ENCODE measurements at regions not wholly inside any gene's neighbourhood (a gene's known extent, or its start where the extent isn't known, plus 50 kb on each side); places are given as distances from the start of the nearest gene placed in this dataset.
"Not testable (repeated sequence)": the region's sequence is repeated elsewhere in the genome, so short reads cannot be mapped to it uniquely, and the experiment has no call there.

- ChIA-PET POLR2A (no interaction called here), CTCF (no interaction called here)
- H3K4me3 Mint-ChIP-seq, result no peak overlapping the region
- DNase-seq, result no peak
- H3K27ac Mint-ChIP-seq, result no peak overlapping the region
- H3K27me3 Mint-ChIP-seq, result peaks cover 3% of the 10 kb centered on the region
- H3K4me1 Mint-ChIP-seq (ENCODE audit: low read depth), result no peaks in the 10 kb centered on the region
- H3K36me3 Mint-ChIP-seq, result no peaks in the 10 kb centered on the region
- intact Hi-C loops (cut with micrococcal nuclease), result no loop called here
- H3K9me3 Mint-ChIP-seq, result no peaks in the 10 kb centered on the region
Observed at GRCh38 chr16:86249631-86250030, 260.7 kb upstream of the FOXF1 start.

- ChIA-PET CTCF (no interaction called here), POLR2A (no interaction called here)
- Mint-ChIP-seq H3K27ac (no peak overlapping the region), H3K36me3 (no peaks in the 10 kb centered on the region), H3K4me1 (ENCODE audit: low read depth) (no peaks in the 10 kb centered on the region), H3K4me3 (no peak overlapping the region), H3K27me3 (peaks cover 3% of the 10 kb centered on the region), H3K9me3 (peaks cover 11% of the 10 kb centered on the region)
- intact Hi-C loops (cut with micrococcal nuclease), result no loop called here
- DNase-seq, result no peak
Observed at GRCh38 chr16:86251682-86252081, 258.6 kb upstream of the FOXF1 start.

DNA sequence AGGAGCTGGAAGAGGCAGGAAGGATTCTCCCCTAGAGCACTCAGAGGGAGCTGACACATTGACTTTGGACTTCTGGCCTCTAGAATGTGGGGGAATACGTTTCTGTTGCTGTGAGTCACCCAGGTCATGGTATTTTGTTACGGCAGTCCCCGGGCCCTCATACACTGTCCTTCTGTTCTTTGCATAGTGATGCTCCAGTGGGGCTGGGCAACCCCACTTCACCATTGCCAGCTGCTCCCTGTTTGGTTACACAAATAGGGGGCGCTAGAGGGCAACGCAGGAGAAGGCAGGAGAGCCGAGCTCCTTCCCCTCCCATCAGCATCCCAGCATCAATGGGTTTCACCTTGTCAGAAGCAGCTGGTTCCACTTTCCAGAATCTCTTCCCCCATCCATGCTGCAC, 257.7 kb upstream of the FOXF1 start:
- Mint-ChIP-seq H3K36me3 (no peaks in the 10 kb centered on the region), H3K27ac (no peak overlapping the region), H3K9me3 (peaks cover 15% of the 10 kb centered on the region), H3K4me3 (no peak overlapping the region), H3K4me1 (ENCODE audit: low read depth) (no peaks in the 10 kb centered on the region), H3K27me3 (peaks cover 3% of the 10 kb centered on the region)
- POLR2A ChIA-PET, result no interaction called here
- intact Hi-C loops (cut with micrococcal nuclease), result no loop called here
- CTCF ChIA-PET, result interaction anchor here (1.2 kb wide), 1 partner anchor 88 kb away, joined by 3 read pairs; no protein-coding TSS in a partner anchor
- peak; percentile 11 for DNase-seq

- CTCF ChIA-PET, result no interaction called here
- peaks cover 11% of the 10 kb centered on the region for H3K27me3 Mint-ChIP-seq
- H3K27ac Mint-ChIP-seq, result no peak overlapping the region
- no peaks in the 10 kb centered on the region for H3K4me1 Mint-ChIP-seq (ENCODE audit: low read depth)
- POLR2A ChIA-PET, result no interaction called here
- no peaks in the 10 kb centered on the region for H3K36me3 Mint-ChIP-seq
- DNase-seq, result no peak
- H3K4me3 Mint-ChIP-seq, result no peak overlapping the region
- H3K9me3 Mint-ChIP-seq, result peaks cover 15% of the 10 kb centered on the region
- intact Hi-C loops (cut with micrococcal nuclease), result no loop called here
Observed at GRCh38 chr16:86255966-86256365, 254.4 kb upstream of the FOXF1 start.

DNA sequence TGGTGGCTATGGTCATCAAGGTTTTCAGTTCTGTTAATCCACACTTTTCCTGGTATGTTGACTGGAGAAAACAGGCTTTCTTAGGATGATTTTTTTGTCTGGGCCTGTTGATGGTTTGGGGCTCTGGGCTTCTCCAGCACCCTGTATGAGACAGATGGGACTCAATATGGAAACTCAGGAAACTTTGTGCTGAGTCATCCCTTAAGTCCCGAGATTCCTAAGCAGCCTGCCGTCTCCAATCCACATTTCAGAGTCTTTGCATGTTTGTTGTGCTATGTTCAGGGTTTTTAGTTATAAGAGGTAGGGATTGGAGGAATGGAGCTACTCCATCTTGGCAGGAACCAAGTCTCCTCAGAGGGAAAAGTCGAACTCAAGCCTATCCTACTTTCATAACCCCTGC, 253.3 kb upstream of the FOXF1 start:
- Mint-ChIP-seq H3K36me3 (peaks cover 3% of the 10 kb centered on the region), H3K27ac (no peak overlapping the region), H3K9me3 (peaks cover 19% of the 10 kb centered on the region), H3K27me3 (peaks cover 11% of the 10 kb centered on the region), H3K4me1 (ENCODE audit: low read depth) (no peaks in the 10 kb centered on the region), H3K4me3 (no peak overlapping the region)
- CTCF ChIA-PET, result no interaction called here
- DNase-seq, result no peak
- POLR2A ChIA-PET, result no interaction called here
- intact Hi-C loops (cut with micrococcal nuclease), result no loop called here

GRCh38 chr16:86257546-86257945, 252.8 kb upstream of the FOXF1 start:
- DNase-seq, result no peak
- ChIA-PET CTCF (no interaction called here), POLR2A (no interaction called here)
- Mint-ChIP-seq H3K27ac (no peak overlapping the region), H3K4me3 (no peak overlapping the region), H3K9me3 (peaks cover 19% of the 10 kb centered on the region), H3K27me3 (peaks cover 11% of the 10 kb centered on the region), H3K36me3 (peaks cover 3% of the 10 kb centered on the region), H3K4me1 (ENCODE audit: low read depth) (no peaks in the 10 kb centered on the region)
- intact Hi-C loops (cut with micrococcal nuclease), result no loop called here

- Mint-ChIP-seq H3K27ac (no peak overlapping the region), H3K4me1 (ENCODE audit: low read depth) (no peaks in the 10 kb centered on the region), H3K27me3 (peaks cover 10% of the 10 kb centered on the region), H3K4me3 (no peak overlapping the region), H3K36me3 (peaks cover 3% of the 10 kb centered on the region), H3K9me3 (peaks cover 19% of the 10 kb centered on the region)
- DNase-seq, result no peak
- ChIA-PET CTCF (interaction anchor here (0.6 kb wide), 1 partner anchor 764 kb away, joined by 3 read pairs; no protein-coding TSS in a partner anchor), POLR2A (no interaction called here)
- intact Hi-C loops (cut with micrococcal nuclease), result no loop called here
Observed at GRCh38 chr16:86258713-86259112, 251.6 kb upstream of the FOXF1 start.

- CTCF ChIA-PET, result interaction anchor here (0.6 kb wide), 1 partner anchor 763 kb away, joined by 3 read pairs; no protein-coding TSS in a partner anchor
- Mint-ChIP-seq H3K4me1 (ENCODE audit: low read depth) (no peaks in the 10 kb centered on the region), H3K27me3 (peaks cover 9% of the 10 kb centered on the region), H3K9me3 (peaks cover 19% of the 10 kb centered on the region), H3K36me3 (peaks cover 3% of the 10 kb centered on the region), H3K27ac (no peak overlapping the region), H3K4me3 (no peak overlapping the region)
- DNase-seq, result no peak
- POLR2A ChIA-PET, result no interaction called here
- intact Hi-C loops (cut with micrococcal nuclease), result no loop called here
Observed at GRCh38 chr16:86259499-86259898, 250.8 kb upstream of the FOXF1 start.

DNA sequence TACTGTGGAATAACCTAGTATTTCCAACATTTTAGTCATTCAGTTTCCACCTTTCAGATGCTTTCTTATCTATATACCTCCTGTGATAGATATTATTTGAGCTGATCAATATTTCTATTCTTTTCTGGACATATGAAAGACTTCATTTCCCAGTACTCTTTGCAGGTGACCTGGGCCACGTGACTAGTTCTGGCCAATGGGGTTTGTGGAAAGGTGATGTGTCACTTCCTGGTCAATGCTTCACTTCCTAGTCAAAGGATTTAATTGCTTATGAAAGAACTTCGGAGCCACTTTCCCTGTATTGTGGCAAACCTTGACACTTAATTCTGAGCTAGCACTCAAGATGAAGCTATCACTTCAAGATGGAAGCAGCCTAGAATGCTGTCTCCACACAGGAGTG, 248.9 kb upstream of the FOXF1 start:
- H3K4me3 Mint-ChIP-seq, result no peak overlapping the region
- no peaks in the 10 kb centered on the region for H3K4me1 Mint-ChIP-seq (ENCODE audit: low read depth)
- POLR2A ChIA-PET, result no interaction called here
- H3K27ac Mint-ChIP-seq, result no peak overlapping the region
- intact Hi-C loops (cut with micrococcal nuclease), result no loop called here
- H3K9me3 Mint-ChIP-seq, result peaks cover 11% of the 10 kb centered on the region
- H3K27me3 Mint-ChIP-seq, result peaks cover 9% of the 10 kb centered on the region
- CTCF ChIA-PET, result no interaction called here
- no peak for DNase-seq
- peaks cover 3% of the 10 kb centered on the region for H3K36me3 Mint-ChIP-seq

- H3K4me3 Mint-ChIP-seq; H3K27ac Mint-ChIP-seq; DNase-seq; intact Hi-C loops (cut with micrococcal nuclease); H3K36me3 Mint-ChIP-seq; H3K9me3 Mint-ChIP-seq; CTCF ChIA-PET; H3K27me3 Mint-ChIP-seq; POLR2A ChIA-PET; H3K4me1 Mint-ChIP-seq (ENCODE audit: low read depth): not testable (repeated sequence)
Observed at GRCh38 chr16:86267657-86268056, 242.7 kb upstream of the FOXF1 start.

GRCh38 chr16:86270696-86271095, 239.6 kb upstream of the FOXF1 start:
- ChIA-PET CTCF (no interaction called here), POLR2A (no interaction called here)
- no peak for DNase-seq
- Mint-ChIP-seq H3K4me3 (no peak overlapping the region), H3K27ac (no peak overlapping the region), H3K36me3 (no peaks in the 10 kb centered on the region), H3K4me1 (ENCODE audit: low read depth) (no peaks in the 10 kb centered on the region), H3K9me3 (peaks cover 5% of the 10 kb centered on the region), H3K27me3 (peaks cover 3% of the 10 kb centered on the region)
- intact Hi-C loops (cut with micrococcal nuclease), result no loop called here

- H3K9me3 Mint-ChIP-seq, result peaks cover 5% of the 10 kb centered on the region
- CTCF ChIA-PET, result no interaction called here
- no peak overlapping the region for H3K27ac Mint-ChIP-seq
- peaks cover 3% of the 10 kb centered on the region for H3K27me3 Mint-ChIP-seq
- H3K4me3 Mint-ChIP-seq, result no peak overlapping the region
- H3K36me3 Mint-ChIP-seq, result no peaks in the 10 kb centered on the region
- intact Hi-C loops (cut with micrococcal nuclease), result no loop called here
- no peak for DNase-seq
- H3K4me1 Mint-ChIP-seq (ENCODE audit: low read depth), result no peaks in the 10 kb centered on the region
- POLR2A ChIA-PET, result no interaction called here
Observed at GRCh38 chr16:86272744-86273143, 237.6 kb upstream of the FOXF1 start.

- intact Hi-C loops (cut with micrococcal nuclease), result no loop called here
- no peaks in the 10 kb centered on the region for H3K36me3 Mint-ChIP-seq
- H3K27ac Mint-ChIP-seq, result no peak overlapping the region
- POLR2A ChIA-PET, result no interaction called here
- no peak for DNase-seq
- peaks cover 5% of the 10 kb centered on the region for H3K9me3 Mint-ChIP-seq
- no peaks in the 10 kb centered on the region for H3K4me1 Mint-ChIP-seq (ENCODE audit: low read depth)
- peaks cover 3% of the 10 kb centered on the region for H3K27me3 Mint-ChIP-seq
- CTCF ChIA-PET, result no interaction called here
- H3K4me3 Mint-ChIP-seq, result no peak overlapping the region
Observed at GRCh38 chr16:86277221-86277620, 233.1 kb upstream of the FOXF1 start.

DNA sequence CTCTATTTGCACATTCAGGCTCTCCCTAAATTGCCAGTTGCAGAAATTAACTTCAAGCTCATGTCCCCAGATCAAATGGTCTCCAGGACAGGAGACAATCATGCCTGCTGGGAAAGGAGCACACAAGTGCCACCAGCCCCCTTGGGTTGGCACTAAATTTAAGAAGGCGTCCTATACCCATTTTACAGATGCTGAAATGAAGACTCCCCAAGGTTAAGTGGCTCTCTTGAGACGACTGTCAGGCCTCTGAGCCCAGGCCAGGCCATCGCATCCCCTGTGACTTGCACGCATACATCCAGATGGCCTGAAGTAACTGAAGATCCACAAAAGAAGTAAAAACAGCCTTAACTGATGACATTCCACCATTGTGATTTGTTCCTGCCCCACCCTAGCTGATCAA, 232.5 kb upstream of the FOXF1 start:
- intact Hi-C loops (cut with micrococcal nuclease); H3K9me3 Mint-ChIP-seq; POLR2A ChIA-PET; H3K27ac Mint-ChIP-seq; CTCF ChIA-PET; H3K4me3 Mint-ChIP-seq; H3K36me3 Mint-ChIP-seq; H3K4me1 Mint-ChIP-seq (ENCODE audit: low read depth); H3K27me3 Mint-ChIP-seq; DNase-seq: not testable (repeated sequence)
